Body of pancreas (tissue), 4 donors: ENCODE measurements at regions not wholly inside any gene's neighbourhood (a gene's known extent, or its start where the extent isn't known, plus 50 kb on each side); places are given as distances from the start of the nearest gene placed in this dataset.

Source experiments
- POLR2A ChIP-seq, 3 donors: fragments of 450-650 bp; IDR thresholded peaks; one replicate each; pipeline ENCODE4 v1.6.1; 2016; ENCODE audit warnings: antibody characterized with exemption in 3 of 3, mild to moderate bottlenecking in 2 of 3
- TF ChIP-seq, protein P1 (sequence below), 7 experiments: fragments of 450-650 bp in 4 of 7; fragments of 200-600 bp in 3 of 7; sonication (generic) in 3 of 7; IDR thresholded peaks; one replicate each; pipeline ENCODE4 v1.5.1; 2016 to 2019; ENCODE audit warnings: antibody characterized with exemption in 7 of 7

GRCh38 chr12:97886511-97887176, 424.0 kb downstream of the RMST start:
- TF ChIP-seq, protein P1, sequence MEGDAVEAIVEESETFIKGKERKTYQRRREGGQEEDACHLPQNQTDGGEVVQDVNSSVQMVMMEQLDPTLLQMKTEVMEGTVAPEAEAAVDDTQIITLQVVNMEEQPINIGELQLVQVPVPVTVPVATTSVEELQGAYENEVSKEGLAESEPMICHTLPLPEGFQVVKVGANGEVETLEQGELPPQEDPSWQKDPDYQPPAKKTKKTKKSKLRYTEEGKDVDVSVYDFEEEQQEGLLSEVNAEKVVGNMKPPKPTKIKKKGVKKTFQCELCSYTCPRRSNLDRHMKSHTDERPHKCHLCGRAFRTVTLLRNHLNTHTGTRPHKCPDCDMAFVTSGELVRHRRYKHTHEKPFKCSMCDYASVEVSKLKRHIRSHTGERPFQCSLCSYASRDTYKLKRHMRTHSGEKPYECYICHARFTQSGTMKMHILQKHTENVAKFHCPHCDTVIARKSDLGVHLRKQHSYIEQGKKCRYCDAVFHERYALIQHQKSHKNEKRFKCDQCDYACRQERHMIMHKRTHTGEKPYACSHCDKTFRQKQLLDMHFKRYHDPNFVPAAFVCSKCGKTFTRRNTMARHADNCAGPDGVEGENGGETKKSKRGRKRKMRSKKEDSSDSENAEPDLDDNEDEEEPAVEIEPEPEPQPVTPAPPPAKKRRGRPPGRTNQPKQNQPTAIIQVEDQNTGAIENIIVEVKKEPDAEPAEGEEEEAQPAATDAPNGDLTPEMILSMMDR (IDR thresholded peaks at IDR 0.05): no peak
- no peak for TF ChIP-seq POLR2A (IDR thresholded peaks at IDR 0.05)
